SK-N-SH (cell line): ENCODE measurements at regions not wholly inside any gene's neighbourhood (a gene's known extent, or its start where the extent isn't known, plus 50 kb on each side); places are given as distances from the start of the nearest gene placed in this dataset.

ENCODE experiments used
- CTCF ChIA-PET: fragments of 300-600, 350-600 bp; formaldehyde crosslinking; extraction: SDS; loops from one replicate; lab custom pipeline; 2021; lab: Yijun Ruan, JAX
- POLR2A ChIA-PET: fragments of 350-600 bp; sonication (Branson Sonifier 250); formaldehyde crosslinking; extraction: SDS; loops from one replicate; lab custom pipeline; 2020; ENCODE audit warnings: antibody characterized with exemption, inconsistent platforms; lab: Yijun Ruan, JAX
- DNase-seq: peaks from one replicate; pipeline ENCODE4 v3.0.0; 2012
- H2AFZ ChIP-seq: fragments of 200-600 bp; sonication (generic); 2 replicates; pipeline ENCODE4 v1.8.1; 2016; ENCODE audit warnings: antibody characterized with exemption, mild to moderate bottlenecking, low read depth
- H3F3A ChIP-seq: fragments of 200-600 bp; sonication (generic); replicated peaks from 2 replicates; pipeline ENCODE3; 2016; ENCODE audit warnings: antibody characterized with exemption, mild to moderate bottlenecking; ENCODE audit not compliant: insufficient read depth
- H3K27ac ChIP-seq, 2 experiments: fragments of 200-500 bp in 1 of 2; fragments of 200-600 bp in 1 of 2; sonication (Bioruptor generic) in 1 of 2; sonication (generic), shearing (Covaris generic) in 1 of 2; 2 replicates each; pipeline versions ENCODE4 v1.5.1 to v1.6.1; 2014 to 2016; ENCODE audit warnings: low read depth in 2 of 2, inconsistent platforms in 1 of 2, low read length in 1 of 2, mild to moderate bottlenecking in 1 of 2, mixed read lengths in 1 of 2
- H3K27me3 ChIP-seq: fragments of 200-600 bp; sonication (generic), shearing (Covaris generic); 2 replicates; pipeline ENCODE4 v1.6.1; 2016; ENCODE audit warnings: mixed run types; ENCODE audit not compliant: insufficient read depth
- H3K36me3 ChIP-seq, 2 experiments: fragments of 200-500 bp in 1 of 2; fragments of 200-600 bp in 1 of 2; sonication (Bioruptor generic) in 1 of 2; sonication (generic) in 1 of 2; replicated peaks in 1 of 2; 2 replicates each; pipeline versions ENCODE3 to v1.5.1; 2014 to 2016; ENCODE audit warnings: low read length in 1 of 2, mild to moderate bottlenecking in 1 of 2; ENCODE audit not compliant: insufficient read depth in 2 of 2, control insufficient read depth in 1 of 2
- H3K4me1 ChIP-seq, 2 experiments: fragments of 200-500 bp in 1 of 2; fragments of 200-600 bp in 1 of 2; sonication (Bioruptor generic) in 1 of 2; sonication (generic), shearing (Covaris generic) in 1 of 2; 2 replicates each; pipeline versions ENCODE4 v1.5.1 to v1.6.1; 2014 to 2016; ENCODE audit warnings: low read depth in 1 of 2, low read length in 1 of 2, mixed run types in 1 of 2; ENCODE audit not compliant: insufficient read depth in 2 of 2, control insufficient read depth in 1 of 2
- H3K4me2 ChIP-seq: fragments of 200-600 bp; sonication (generic), shearing (Covaris generic); 2 replicates; pipeline ENCODE4 v1.6.1; 2017; ENCODE audit warnings: mixed run types
- H3K4me3 ChIP-seq, 2 experiments: fragments of 200-500 bp in 1 of 2; fragments of 200-600 bp in 1 of 2; sonication (Bioruptor generic) in 1 of 2; sonication (generic), shearing (Covaris generic) in 1 of 2; 2 replicates each; pipeline versions ENCODE4 v1.5.1 to v1.8.1; 2014 to 2016; ENCODE audit warnings: low read depth in 2 of 2, inconsistent platforms in 1 of 2, low read length in 1 of 2, mild to moderate bottlenecking in 1 of 2, mixed read lengths in 1 of 2, moderate library complexity in 1 of 2
- H3K79me2 ChIP-seq: fragments of 200-600 bp; sonication (generic); 2 replicates; pipeline ENCODE4 v1.8.1; 2017; ENCODE audit warnings: mild to moderate bottlenecking; ENCODE audit not compliant: insufficient read depth
- H3K9ac ChIP-seq: fragments of 200-600 bp; sonication (generic); 2 replicates; pipeline ENCODE4 v1.6.1; 2017; ENCODE audit warnings: mixed run types
- H3K9me2 ChIP-seq: fragments of 200-600 bp; sonication (generic); 2 replicates; pipeline ENCODE4 v1.6.1; 2017; ENCODE audit warnings: mixed run types
- H3K9me3 ChIP-seq: fragments of 200-600 bp; sonication (generic); 2 replicates; pipeline ENCODE4 v1.6.1; 2017; ENCODE audit warnings: mixed run types, mild to moderate bottlenecking, moderate library complexity
- H4K20me1 ChIP-seq: fragments of 200-600 bp; sonication (generic); 2 replicates; pipeline ENCODE4 v1.6.1; 2017; ENCODE audit warnings: mild to moderate bottlenecking, mixed run types; ENCODE audit not compliant: insufficient read depth
- FOXJ3 ChIP-seq: sonication (generic); formaldehyde crosslinking; IDR thresholded peaks from 2 replicates; pipeline ENCODE4 v1.5.1; 2020; ENCODE audit warnings: mild to moderate bottlenecking, missing genetic modification reagents
- FOXM1 ChIP-seq: IDR thresholded peaks from 2 replicates; pipeline ENCODE4 v1.4.0; 2012; ENCODE audit warnings: low read depth, mild to moderate bottlenecking
- MAX ChIP-seq: IDR thresholded peaks from 2 replicates; pipeline ENCODE4 v1.4.0; 2012; ENCODE audit warnings: low read depth
- MEF2A ChIP-seq: IDR thresholded peaks from 2 replicates; pipeline ENCODE4 v1.4.0; 2012; ENCODE audit warnings: low read depth, borderline replicate concordance
- MXI1 ChIP-seq: IDR thresholded peaks from 2 replicates; pipeline ENCODE4 v1.6.1; 2012; ENCODE audit warnings: mild to moderate bottlenecking, low read depth, low read length, improper control_type of control experiment
- NFIC ChIP-seq: IDR thresholded peaks from 2 replicates; pipeline ENCODE4 v1.4.0; 2012; ENCODE audit warnings: borderline replicate concordance
- RAD21 ChIP-seq: IDR thresholded peaks from 2 replicates; pipeline ENCODE4 v1.6.1; 2012; ENCODE audit warnings: mild to moderate bottlenecking, low read length
- RCOR1 ChIP-seq: fragments of 150-350 bp; IDR thresholded peaks from 2 replicates; pipeline ENCODE4 v1.6.1; 2017; ENCODE audit warnings: antibody characterized with exemption, low read length
- REST ChIP-seq: IDR thresholded peaks from 2 replicates; pipeline ENCODE4 v1.6.1; 2012; ENCODE audit warnings: mild to moderate bottlenecking, low read depth, low read length, moderate library complexity
- SMC3 ChIP-seq: IDR thresholded peaks from 2 replicates; pipeline ENCODE4 v1.6.1; 2012; ENCODE audit warnings: low read depth, low read length, improper control_type of control experiment
- TAF1 ChIP-seq: IDR thresholded peaks from 2 replicates; pipeline ENCODE4 v1.6.1; 2012; ENCODE audit warnings: low read depth, mild to moderate bottlenecking, low read length, moderate library complexity, borderline replicate concordance
- TEAD4 ChIP-seq: IDR thresholded peaks from 2 replicates; pipeline ENCODE4 v1.4.0; 2012; ENCODE audit warnings: mild to moderate bottlenecking, borderline replicate concordance; ENCODE audit not compliant: insufficient read depth
- USF2 ChIP-seq: fragments of 150-350 bp; IDR thresholded peaks from 2 replicates; pipeline ENCODE4 v1.6.1; 2017; ENCODE audit warnings: antibody characterized with exemption, low read length, low read depth, borderline replicate concordance
- YY1 ChIP-seq: IDR thresholded peaks from 2 replicates; pipeline ENCODE4 v1.4.0; 2012; ENCODE audit warnings: low read depth, mild to moderate bottlenecking
- WGBS: methylation state at CpG from one replicate; pipeline ENCODE4 v1.1.6; 2017; ENCODE audit warnings: low lambda C conversion rate; 5-methylcytosine and 5-hydroxymethylcytosine counted together

GRCh38 chr17:13785981-13786598 lies 184.4 kb upstream of the HS3ST3A1 start:
- 51% methylated on average over 9 of the region's 9 CpGs for WGBS
- no peaks in the 10 kb centered on the region for H3F3A ChIP-seq
- ChIA-PET POLR2A (no interaction called here), CTCF (no interaction called here)
- H3K9ac ChIP-seq: no peak overlapping the region
- no peak for DNase-seq
- H3K4me2 ChIP-seq: no peak overlapping the region
- H3K36me3 ChIP-seq: no peaks in the 10 kb centered on the region
- H3K4me3 ChIP-seq: no peak overlapping the region
- no peaks in the 10 kb centered on the region for H3K79me2 ChIP-seq
- no peaks in the 10 kb centered on the region; the same call in 1 of the 2 replicates for H3K9me3 ChIP-seq
- H3K4me1 ChIP-seq: no peaks in the 10 kb centered on the region
- no peaks in the 10 kb centered on the region for H3K27me3 ChIP-seq
- H4K20me1 ChIP-seq: no peaks in the 10 kb centered on the region
- no peak overlapping the region for H2AFZ ChIP-seq
- TF ChIP-seq REST (no peak), MAX (no peak), TAF1 (no peak), MEF2A (no peak), NFIC (no peak), FOXJ3 (no peak), RAD21 (no peak), MXI1 (no peak), RCOR1 (no peak), YY1 (no peak), SMC3 (no peak), FOXM1 (no peak), TEAD4 (no peak), USF2 (no peak)
- H3K27ac ChIP-seq: no peak overlapping the region
- H3K9me2 ChIP-seq: no peaks in the 10 kb centered on the region
